AG04450 (cell line): ENCODE measurements at regions not wholly inside any gene's neighbourhood (a gene's known extent, or its start where the extent isn't known, plus 50 kb on each side); places are given as distances from the start of the nearest gene placed in this dataset.
A peak's percentile ranks its signal among the peaks of the same experiment; 100 is the strongest.

Experiments
- CTCF ChIA-PET: fragments of 300-600, 350-600 bp; formaldehyde crosslinking; extraction: SDS; loops from one replicate; lab custom pipeline; 2022; ENCODE audit warnings: antibody characterized with exemption, inconsistent platforms; lab: Charles Lee
- POLR2A ChIA-PET: fragments of 350-600 bp; formaldehyde crosslinking; extraction: SDS; loops from one replicate; lab custom pipeline; 2021; ENCODE audit warnings: antibody characterized with exemption, inconsistent platforms; lab: Yijun Ruan, JAX
- DNase-seq: peaks from one replicate; pipeline ENCODE4 v3.0.0-alpha.2; 2011; ENCODE audit warnings: low read depth, low spot score
- H3K27ac ChIP-seq: one replicate; pipeline ENCODE4 v1.5.1; 2012; ENCODE audit warnings: low read depth, low read length, control low read depth
- H3K27me3 ChIP-seq: one replicate; pipeline ENCODE4 v1.6.0; 2012; ENCODE audit warnings: low read length; ENCODE audit not compliant: control insufficient read depth, insufficient read depth
- H3K4me3 ChIP-seq: 2 replicates; pipeline ENCODE4 v1.5.1; 2011; ENCODE audit warnings: mild to moderate bottlenecking, low read depth, low read length, control low read depth
- H3K9me3 ChIP-seq: 2 replicates; pipeline ENCODE4 v1.5.1; 2012; ENCODE audit warnings: low read length; ENCODE audit not compliant: control insufficient read depth, insufficient read depth
- CTCF ChIP-seq: IDR thresholded peaks from 2 replicates; pipeline ENCODE4 v1.5.1; 2011; ENCODE audit warnings: low read depth, low read length, control low read depth, inconsistent platforms

DNA sequence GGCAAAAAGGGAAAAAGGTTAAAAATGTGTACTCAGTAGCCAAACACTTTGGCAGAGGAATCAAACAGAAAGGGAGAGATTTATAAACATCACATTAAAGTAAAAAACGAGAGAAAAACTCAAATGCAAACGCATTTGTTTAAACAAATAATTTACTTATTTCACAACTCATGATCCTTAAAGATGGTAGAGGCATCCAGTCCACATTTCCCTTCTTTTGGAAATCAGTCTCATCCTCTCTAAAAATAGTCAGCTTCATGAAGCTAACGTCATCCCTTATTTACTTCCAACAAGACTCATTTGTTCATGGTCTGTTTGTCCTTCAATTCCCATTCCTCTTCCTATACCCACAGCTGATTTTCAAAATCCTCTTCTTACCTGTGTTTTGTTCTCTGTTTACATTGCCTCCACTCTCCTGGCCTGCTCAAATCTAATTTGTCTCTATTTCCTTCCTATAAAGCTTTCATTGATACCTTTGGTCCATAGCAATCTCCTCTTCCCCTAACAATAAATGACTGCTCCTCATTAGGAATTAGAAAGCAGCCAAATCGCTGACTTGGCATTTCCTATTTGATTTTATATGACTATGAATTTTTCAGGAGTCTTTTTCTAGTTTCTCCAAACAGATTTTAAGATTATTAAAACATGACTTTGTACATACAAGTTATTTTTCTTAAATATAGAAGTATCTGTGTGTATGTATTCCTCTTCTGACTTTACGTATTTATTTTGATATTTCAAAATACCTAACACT, 805.3 kb downstream of the TLE1 start:
- no peaks in the 10 kb centered on the region for H3K27me3 ChIP-seq
- H3K27ac ChIP-seq: no peak overlapping the region
- no peak for DNase-seq
- ChIA-PET POLR2A (no interaction called here), CTCF (no interaction called here)
- no peak overlapping the region for H3K4me3 ChIP-seq
- H3K9me3 ChIP-seq: no peaks in the 10 kb centered on the region
- no peak for TF ChIP-seq CTCF

DNA sequence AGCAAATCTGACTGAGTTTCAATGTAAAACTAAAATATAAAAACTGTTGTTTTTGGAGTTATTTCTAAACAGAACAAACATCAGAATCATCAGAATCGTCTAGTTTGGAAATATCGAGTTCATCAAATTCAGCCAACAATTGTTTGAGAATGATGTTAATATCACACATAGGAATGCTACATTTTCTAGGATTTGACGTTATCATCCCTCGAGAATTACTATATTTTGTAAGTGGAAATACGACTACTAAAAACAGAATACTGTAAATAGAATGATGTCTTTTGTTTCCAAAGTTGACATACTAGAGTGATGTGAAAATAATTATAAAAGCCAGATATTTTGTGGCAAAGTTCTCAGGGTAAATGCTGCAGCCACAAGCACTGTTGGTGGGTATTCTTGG, 805.9 kb downstream of the TLE1 start:
- ChIA-PET POLR2A (no interaction called here), CTCF (no interaction called here)
- no peak for TF ChIP-seq CTCF

GRCh38 chr9:80881940-80882339, 807.4 kb downstream of the TLE1 start:
- ChIA-PET POLR2A (no interaction called here), CTCF (no interaction called here)

More for the DNA sequence above, 805.9 kb downstream of the TLE1 start:
- H3K27ac ChIP-seq: no peak overlapping the region
- no peak for DNase-seq
- H3K4me3 ChIP-seq: no peak overlapping the region
- no peaks in the 10 kb centered on the region for H3K27me3 ChIP-seq
- no peaks in the 10 kb centered on the region for H3K9me3 ChIP-seq

DNA sequence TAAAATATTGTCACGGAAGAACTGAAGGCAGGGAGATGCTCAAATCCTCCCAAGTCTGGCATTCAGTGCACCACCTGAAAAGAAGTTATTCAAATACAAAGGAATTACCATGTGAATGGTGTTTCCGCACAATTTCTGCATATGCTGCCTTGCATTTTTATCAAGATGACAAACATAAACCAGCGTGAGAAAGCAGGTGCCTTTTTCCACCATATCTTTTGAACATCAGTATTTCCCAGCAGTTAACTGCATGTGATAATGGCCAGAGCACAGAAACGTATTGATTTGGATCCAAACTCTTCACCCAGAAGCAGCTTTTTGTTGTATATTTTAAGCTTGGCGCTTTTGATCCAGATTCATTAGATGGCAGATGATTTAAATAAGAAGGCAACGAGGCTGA, 808.0 kb downstream of the TLE1 start:
- Histone ChIP-seq H3K27ac (no peak overlapping the region), H3K4me3 (no peak overlapping the region), H3K9me3 (no peaks in the 10 kb centered on the region), H3K27me3 (no peaks in the 10 kb centered on the region)
- no peak for DNase-seq
- ChIA-PET CTCF (no interaction called here), POLR2A (no interaction called here)
- TF ChIP-seq CTCF: no peak

More at GRCh38 chr9:80881940-80882339, 807.4 kb downstream of the TLE1 start:
- Histone ChIP-seq H3K27me3 (no peaks in the 10 kb centered on the region), H3K27ac (no peak overlapping the region), H3K4me3 (no peak overlapping the region), H3K9me3 (no peaks in the 10 kb centered on the region)
- TF ChIP-seq CTCF: no peak
- no peak for DNase-seq

GRCh38 chr9:80878556-80878955, 810.8 kb downstream of the TLE1 start:
- Histone ChIP-seq H3K4me3 (no peak overlapping the region), H3K9me3 (no peaks in the 10 kb centered on the region), H3K27me3 (no peaks in the 10 kb centered on the region), H3K27ac (no peak overlapping the region)
- peak; percentile 23 for DNase-seq
- TF ChIP-seq CTCF: no peak
- ChIA-PET POLR2A (no interaction called here), CTCF (no interaction called here)
